Right renal cortex interstitium (tissue), 3 donors: ENCODE measurements at regions not wholly inside any gene's neighbourhood (a gene's known extent, or its start where the extent isn't known, plus 50 kb on each side); places are given as distances from the start of the nearest gene placed in this dataset.
"Not testable (repeated sequence)": the region's sequence is repeated elsewhere in the genome, so short reads cannot be mapped to it uniquely, and the experiment has no call there.

Experiments used
- DNase-seq, 3 donors: peaks; one replicate each; pipeline ENCODE4 v3.0.0-alpha.2; 2013; ENCODE audit warnings: low read depth in 3 of 3, low spot score in 2 of 3

- DNase-seq: no peak
Measured at GRCh38 chr4:186813377-186814068, 89.9 kb upstream of the FAT1 start.

DNA sequence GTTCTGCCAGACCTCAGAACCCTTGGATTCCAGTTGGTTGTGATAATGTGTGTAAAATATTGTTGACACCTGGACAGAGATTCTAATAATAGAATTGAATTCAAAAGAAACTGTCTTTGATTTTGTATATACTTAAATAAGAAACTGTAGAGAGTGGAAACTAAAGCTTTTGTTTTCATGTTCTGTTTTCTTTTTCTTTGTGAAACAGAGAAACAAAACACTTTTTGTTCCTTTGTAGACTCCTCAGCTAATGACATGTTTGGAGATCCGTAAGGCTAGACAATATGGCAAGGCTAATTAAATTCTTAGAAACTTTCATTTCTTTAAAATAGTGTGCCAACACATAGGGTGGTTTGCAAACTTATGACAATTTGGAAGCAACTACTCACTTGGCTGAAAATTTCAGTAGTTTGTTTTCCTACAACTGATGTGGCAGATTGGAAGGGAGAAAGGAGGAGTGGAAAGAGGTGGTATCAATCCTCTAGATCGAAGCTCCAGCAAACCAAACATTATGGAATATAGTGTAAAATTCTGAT, 90.9 kb upstream of the FAT1 start:
- DNase-seq: no peak

DNA sequence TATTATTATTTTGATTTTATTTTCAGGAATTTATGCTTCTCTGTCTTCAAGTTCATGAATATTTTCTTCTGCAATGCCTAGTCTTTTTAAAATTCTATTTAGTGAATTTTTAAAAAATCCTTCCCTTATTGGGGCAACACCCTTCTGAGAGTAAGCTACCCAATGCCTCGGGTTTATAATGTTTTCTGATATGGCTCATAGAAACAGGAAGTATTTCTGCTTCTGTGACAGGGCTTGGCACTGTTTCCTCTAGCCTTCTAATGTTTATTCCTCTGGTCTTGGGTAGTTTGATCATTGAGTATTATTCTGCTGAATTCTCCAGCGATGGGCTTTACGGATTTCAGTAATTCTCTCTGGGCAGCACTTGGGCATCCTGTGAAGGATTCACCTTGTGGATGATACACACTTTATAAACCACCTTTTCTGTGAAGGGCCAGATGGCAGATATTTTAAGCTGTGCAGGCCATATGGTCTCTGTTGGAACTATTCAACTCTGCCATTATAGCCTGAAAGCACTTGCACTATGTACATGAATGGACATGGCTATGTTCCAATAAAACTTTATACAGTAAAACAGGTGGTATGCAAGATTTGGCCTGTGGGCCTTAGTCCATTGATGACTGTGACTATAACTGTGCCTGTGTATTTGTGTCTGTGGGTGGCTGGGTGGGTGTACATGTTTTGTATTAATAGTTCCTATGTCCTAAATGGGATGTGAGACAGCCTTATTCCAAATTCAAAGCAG, 95.9 kb upstream of the FAT1 start:
- DNase-seq: no peak

- DNase-seq: no peak
Measured at GRCh38 chr4:186820391-186820891, 96.8 kb upstream of the FAT1 start.

DNA sequence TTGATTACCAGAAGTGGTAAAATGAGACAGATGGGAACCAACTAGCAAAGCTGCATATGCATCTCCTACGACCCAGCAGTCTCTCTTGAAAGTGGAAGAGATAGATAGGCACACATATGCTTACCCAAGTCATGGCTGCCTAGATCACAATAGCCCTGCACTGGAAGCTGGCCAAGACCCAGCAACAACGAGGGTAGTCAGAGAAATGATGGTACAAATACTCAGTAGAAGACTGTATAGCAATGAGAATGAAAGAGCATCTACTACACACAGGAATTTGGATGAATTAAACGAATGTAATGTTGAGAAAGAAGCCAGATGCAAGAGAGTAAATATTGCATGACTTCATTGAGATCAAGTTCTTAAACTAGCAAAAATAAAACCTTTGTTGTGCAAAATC, 100.3 kb upstream of the FAT1 start:
- DNase-seq: no peak

GRCh38 chr4:186825069-186825468, 101.4 kb upstream of the FAT1 start:
- no peak for DNase-seq

- no peak for DNase-seq
Measured at GRCh38 chr4:186826006-186826405, 102.3 kb upstream of the FAT1 start.

DNA sequence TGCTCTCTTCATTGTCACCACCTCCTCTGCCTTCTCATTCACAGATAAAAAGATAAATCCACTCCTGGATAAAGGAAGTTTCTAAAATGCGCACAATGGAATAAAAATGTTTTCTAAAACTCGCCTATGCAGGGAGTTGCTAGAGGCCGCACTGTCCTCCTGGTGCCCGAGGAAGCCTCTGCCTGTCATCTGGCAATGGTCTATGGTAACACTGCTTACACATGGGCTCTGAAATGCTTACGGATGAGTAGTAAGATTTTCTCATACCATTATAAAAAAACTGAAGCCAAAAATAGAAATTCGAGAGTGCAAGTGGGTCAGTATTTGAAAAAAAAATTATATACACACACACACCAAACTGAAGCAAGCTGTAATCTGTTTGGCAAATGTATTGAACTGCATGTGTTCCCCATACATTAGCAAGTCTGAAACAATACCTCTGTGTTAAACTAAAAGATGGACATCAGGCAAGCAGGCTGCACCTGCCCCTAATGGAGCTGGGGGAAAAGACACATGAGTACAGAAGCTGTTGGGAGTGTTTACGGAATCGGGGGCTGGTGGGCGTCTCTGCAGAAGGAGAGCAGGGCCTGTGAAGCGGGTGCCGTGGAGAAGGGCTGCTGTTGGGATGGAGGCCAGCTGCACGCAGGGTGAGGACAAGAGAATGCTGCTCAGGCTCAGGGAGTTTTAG, 103.3 kb upstream of the FAT1 start:
- DNase-seq: no peak

DNA sequence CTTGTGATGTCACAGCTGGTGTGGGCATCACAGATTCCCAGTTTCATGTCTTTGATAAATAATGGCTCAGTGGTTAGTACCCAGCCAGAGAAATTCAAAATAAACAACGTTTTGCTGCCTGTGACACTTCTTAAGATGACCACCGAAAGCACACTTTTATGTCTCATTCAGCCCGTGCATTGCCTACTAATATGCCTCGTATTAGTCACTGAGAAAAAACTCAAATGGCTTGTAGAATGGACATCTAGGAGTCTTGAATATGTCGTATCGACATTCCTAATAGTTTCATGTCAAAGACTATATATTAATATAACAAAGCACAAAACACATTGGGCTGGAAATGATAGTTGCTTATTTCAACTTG, 103.9 kb upstream of the FAT1 start:
- no peak for DNase-seq

DNA sequence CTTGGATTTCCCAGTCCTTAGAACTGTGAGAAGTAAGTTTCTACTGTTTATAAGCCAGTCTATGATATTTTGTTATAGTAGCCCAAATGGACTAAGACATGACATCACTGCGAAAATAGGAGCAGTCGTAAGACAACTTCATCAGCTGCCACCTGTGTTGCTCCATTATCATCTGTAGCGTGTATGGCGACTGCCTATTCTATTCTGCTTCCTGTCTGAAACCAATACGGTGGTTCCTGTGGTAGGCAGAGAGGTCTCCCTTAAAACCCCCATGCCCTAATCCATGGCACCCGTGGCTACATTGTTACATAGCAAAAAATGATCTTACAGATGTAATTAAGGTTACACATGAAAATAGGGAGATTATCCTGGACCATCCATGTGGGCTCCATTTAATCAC, 105.4 kb upstream of the FAT1 start:
- DNase-seq: no peak

- DNase-seq: no peak
Measured at GRCh38 chr4:186829740-186830449, 106.2 kb upstream of the FAT1 start.

DNA sequence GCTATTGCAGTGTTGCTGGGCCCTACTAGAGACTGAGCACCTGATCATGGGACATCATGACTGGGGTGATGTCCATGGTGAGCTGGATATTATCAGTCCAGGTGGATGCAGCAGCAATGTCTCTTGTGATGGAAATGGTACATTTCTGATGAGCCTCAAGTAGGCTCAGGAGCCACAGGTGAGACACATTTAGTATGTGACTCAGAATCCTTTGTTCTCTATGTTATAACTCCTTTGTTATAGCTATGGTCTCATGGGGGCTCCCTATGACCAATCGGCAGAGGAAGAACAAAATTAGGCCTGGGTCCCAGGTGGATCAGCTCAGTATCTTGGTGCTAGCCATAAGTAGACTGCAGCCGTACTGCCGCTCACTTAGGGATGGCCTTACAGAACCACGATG, 107.9 kb upstream of the FAT1 start:
- no peak for DNase-seq

DNA sequence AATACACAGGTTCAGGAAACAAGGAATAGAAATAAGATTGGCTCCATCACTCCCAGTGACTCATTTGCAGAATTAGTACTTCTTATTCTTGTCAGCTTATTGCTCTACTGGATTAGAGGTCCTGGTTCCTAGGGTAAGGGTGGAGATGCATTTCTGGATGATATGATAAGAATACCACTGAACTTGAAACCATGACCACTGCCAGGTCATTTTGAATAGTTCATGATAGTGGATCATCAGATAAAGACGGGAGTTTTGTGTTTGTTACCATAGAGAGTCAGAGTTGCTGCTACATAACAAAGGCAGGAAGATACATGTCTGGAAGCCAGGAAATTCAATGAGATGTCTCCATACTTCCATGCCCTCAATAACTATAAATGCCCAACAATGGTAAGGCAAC, 109.2 kb upstream of the FAT1 start:
- no peak for DNase-seq

GRCh38 chr4:186837463-186837862, 113.8 kb upstream of the FAT1 start:
- DNase-seq: not testable (repeated sequence)

GRCh38 chr4:186838295-186838694, 114.6 kb upstream of the FAT1 start:
- no peak for DNase-seq

GRCh38 chr4:186839122-186840037, 115.7 kb upstream of the FAT1 start:
- DNase-seq: no peak

- DNase-seq: no peak
Measured at GRCh38 chr4:186840222-186840701, 116.6 kb upstream of the FAT1 start.

GRCh38 chr4:186840771-186841301, 117.2 kb upstream of the FAT1 start:
- no peak for DNase-seq

DNA sequence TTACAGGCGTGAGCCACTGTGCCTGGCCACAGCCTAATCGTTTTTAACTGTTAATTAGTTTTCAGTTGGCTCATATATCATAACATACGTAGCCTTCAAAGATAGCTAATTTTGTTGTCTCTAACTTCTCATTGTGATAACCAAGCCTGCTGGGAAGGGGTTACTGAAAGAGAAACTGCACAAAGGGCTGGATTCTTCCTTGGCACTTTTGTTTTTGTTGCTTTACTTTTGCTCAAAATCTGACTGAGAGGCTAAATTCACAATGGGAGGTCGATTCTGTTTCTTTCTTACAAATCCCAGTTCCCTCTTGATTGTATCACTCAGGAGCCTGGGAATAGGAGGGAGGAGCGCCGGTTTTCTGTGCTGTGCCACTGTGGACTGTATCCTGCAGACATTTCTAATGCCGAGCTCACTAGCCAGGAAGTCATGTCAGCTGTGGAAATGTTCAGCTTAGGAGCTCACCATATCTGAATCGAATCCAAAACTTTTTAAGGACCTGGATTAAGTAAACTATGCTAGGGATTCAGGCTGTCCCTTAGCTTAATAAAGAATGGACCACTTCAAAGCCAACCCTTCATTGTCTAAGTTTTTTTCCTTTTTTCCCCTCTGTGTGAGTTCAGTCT, 120.5 kb upstream of the FAT1 start:
- DNase-seq: no peak
